Adrenal gland (tissue), 5 donors: ENCODE measurements at regions not wholly inside any gene's neighbourhood (a gene's known extent, or its start where the extent isn't known, plus 50 kb on each side); places are given as distances from the start of the nearest gene placed in this dataset.

ENCODE experiments used
- CTCF ChIP-seq, 6 experiments: fragments of 450-650 bp in 4 of 6; fragments of 200-600 bp in 2 of 6; sonication (generic) in 1 of 6; IDR thresholded peaks; 1 replicate in 5 of 6; 2 replicates in 1 of 6; pipeline versions ENCODE4 v1.5.1 to v1.8.0; 2016 to 2021; ENCODE audit warnings: antibody characterized with exemption in 6 of 6, mild to moderate bottlenecking in 2 of 6, moderate library complexity in 1 of 6
- POLR2A ChIP-seq, 2 donors: fragments of 450-650 bp; IDR thresholded peaks; one replicate each; pipeline ENCODE4 v1.6.1; 2017; ENCODE audit warnings: antibody characterized with exemption in 2 of 2, mild to moderate bottlenecking in 2 of 2, moderate library complexity in 1 of 2
- donor health status: DM: no; HTN: no; CAD: no.

GRCh38 chr22:34430386-34430785 lies 510.1 kb upstream of the LARGE1 start:
- TF ChIP-seq CTCF (IDR thresholded peaks at IDR 0.05): no peak
- no peak for TF ChIP-seq POLR2A (IDR thresholded peaks at IDR 0.05)
